ENCODE measurements at regions not wholly inside any gene's neighbourhood (a gene's known extent, or its start where the extent isn't known, plus 50 kb on each side); places are given as distances from the start of the nearest gene placed in this dataset.

DNA sequence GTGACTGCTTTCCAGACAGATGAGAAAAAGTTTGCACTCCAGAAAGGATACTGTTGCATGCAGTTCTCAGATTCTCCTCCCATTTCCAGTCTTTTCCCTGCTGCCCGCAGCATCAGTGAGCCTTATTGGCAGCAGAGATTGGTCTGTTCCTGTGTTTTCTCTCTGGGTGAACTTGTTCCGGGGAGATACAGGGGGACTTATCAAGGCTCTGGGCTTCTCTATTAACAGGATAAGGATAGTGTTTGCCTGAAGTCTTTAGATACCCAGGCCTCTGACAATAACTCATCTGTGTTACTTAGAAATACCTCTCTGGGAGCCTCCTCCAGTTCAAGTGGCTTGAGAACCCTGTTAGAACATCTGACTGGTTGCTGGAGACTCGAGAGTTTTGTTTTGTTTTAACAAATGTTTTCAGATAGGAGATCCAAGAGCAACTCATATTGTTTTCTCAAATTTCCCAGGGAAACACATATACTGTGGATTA lies 154.7 kb downstream of the BLID start:
- no peak overlapping the region for H3K4me2 ChIP-seq (ENCODE audit: low read depth, low read length, poor library complexity, severe bottlenecking)
- no peaks in the 10 kb centered on the region for H4K20me1 ChIP-seq (ENCODE audit: low read depth, low read length)
- no peaks in the 10 kb centered on the region for H3K9me3 ChIP-seq (ENCODE audit: insufficient read depth, low read length)
- no peaks in the 10 kb centered on the region for H3K79me2 ChIP-seq (ENCODE audit: insufficient read depth, low read length)
- H2AFZ ChIP-seq (ENCODE audit: low read depth, low read length, severe bottlenecking), result no peak overlapping the region
- no peak overlapping the region for H3K27ac ChIP-seq (ENCODE audit: low read depth, low read length)
- H3K36me3 ChIP-seq (ENCODE audit: low read length), result no peaks in the 10 kb centered on the region
- H3F3A ChIP-seq (ENCODE audit: insufficient read depth), result no peaks in the 10 kb centered on the region
- H3K9ac ChIP-seq (ENCODE audit: low read length), result no peak overlapping the region
- H3K27me3 ChIP-seq (ENCODE audit: low read length), result no peaks in the 10 kb centered on the region
- no peak overlapping the region for H3K4me3 ChIP-seq (ENCODE audit: insufficient read depth, low read length, poor library complexity, severe bottlenecking)
- TF ChIP-seq, protein P1, sequence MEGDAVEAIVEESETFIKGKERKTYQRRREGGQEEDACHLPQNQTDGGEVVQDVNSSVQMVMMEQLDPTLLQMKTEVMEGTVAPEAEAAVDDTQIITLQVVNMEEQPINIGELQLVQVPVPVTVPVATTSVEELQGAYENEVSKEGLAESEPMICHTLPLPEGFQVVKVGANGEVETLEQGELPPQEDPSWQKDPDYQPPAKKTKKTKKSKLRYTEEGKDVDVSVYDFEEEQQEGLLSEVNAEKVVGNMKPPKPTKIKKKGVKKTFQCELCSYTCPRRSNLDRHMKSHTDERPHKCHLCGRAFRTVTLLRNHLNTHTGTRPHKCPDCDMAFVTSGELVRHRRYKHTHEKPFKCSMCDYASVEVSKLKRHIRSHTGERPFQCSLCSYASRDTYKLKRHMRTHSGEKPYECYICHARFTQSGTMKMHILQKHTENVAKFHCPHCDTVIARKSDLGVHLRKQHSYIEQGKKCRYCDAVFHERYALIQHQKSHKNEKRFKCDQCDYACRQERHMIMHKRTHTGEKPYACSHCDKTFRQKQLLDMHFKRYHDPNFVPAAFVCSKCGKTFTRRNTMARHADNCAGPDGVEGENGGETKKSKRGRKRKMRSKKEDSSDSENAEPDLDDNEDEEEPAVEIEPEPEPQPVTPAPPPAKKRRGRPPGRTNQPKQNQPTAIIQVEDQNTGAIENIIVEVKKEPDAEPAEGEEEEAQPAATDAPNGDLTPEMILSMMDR (IDR thresholded peaks at IDR 0.05; ENCODE audit: insufficient read depth, low read length, poor library complexity, severe bottlenecking), result no peak
- TF ChIP-seq EZH2phosphoT487 (conservative IDR thresholded peaks at IDR 0.05; ENCODE audit: low read length), result no peak
- no peaks in the 10 kb centered on the region for H3K9me2 ChIP-seq (replicated peaks; ENCODE audit: insufficient read depth, low read length)

DNA sequence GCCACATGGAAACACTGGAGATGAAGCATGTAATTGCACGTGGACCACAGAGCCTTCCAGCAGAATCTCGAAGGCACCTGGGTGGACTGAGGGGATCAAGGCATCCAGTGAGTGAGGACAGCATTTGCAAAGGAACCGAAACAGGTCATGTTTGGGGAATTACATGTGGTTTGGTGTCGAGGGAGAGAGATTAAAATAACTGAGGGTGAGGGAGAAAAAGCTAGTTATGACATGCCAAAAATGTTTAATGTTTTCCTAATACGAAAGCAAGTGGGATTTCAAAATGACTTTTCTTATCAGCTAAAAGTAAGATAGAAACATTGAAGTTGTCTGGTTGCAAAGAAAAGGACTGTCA lies 157.1 kb downstream of the BLID start:
- Histone ChIP-seq H3K4me3 (ENCODE audit: insufficient read depth, low read length, poor library complexity, severe bottlenecking) (no peak overlapping the region), H3K4me2 (ENCODE audit: low read depth, low read length, poor library complexity, severe bottlenecking) (no peak overlapping the region), H3K27ac (ENCODE audit: low read depth, low read length) (no peak overlapping the region)

GRCh38 chr11:121958323-121958970 lies 157.6 kb downstream of the BLID start:
- no peaks in the 10 kb centered on the region for H3K27me3 ChIP-seq (ENCODE audit: low read length)
- no peaks in the 10 kb centered on the region for H4K20me1 ChIP-seq (ENCODE audit: low read depth, low read length)
- no peaks in the 10 kb centered on the region for H3K36me3 ChIP-seq (ENCODE audit: low read length)
- H3K9me2 ChIP-seq (replicated peaks; ENCODE audit: insufficient read depth, low read length), result no peaks in the 10 kb centered on the region
- no peak overlapping the region for H3K27ac ChIP-seq (ENCODE audit: low read depth, low read length)
- no peak for TF ChIP-seq EZH2phosphoT487 (conservative IDR thresholded peaks at IDR 0.05; ENCODE audit: low read length)
- TF ChIP-seq, protein P1 (IDR thresholded peaks at IDR 0.05; ENCODE audit: insufficient read depth, low read length, poor library complexity, severe bottlenecking), result no peak
- H2AFZ ChIP-seq (ENCODE audit: low read depth, low read length, severe bottlenecking), result no peak overlapping the region
- no peak overlapping the region for H3K4me3 ChIP-seq (ENCODE audit: insufficient read depth, low read length, poor library complexity, severe bottlenecking)
- H3K4me2 ChIP-seq (ENCODE audit: low read depth, low read length, poor library complexity, severe bottlenecking), result no peak overlapping the region
- H3K9ac ChIP-seq (ENCODE audit: low read length), result no peak overlapping the region
- H3K79me2 ChIP-seq (ENCODE audit: insufficient read depth, low read length), result no peaks in the 10 kb centered on the region
- no peaks in the 10 kb centered on the region for H3K9me3 ChIP-seq (ENCODE audit: insufficient read depth, low read length)
- no peaks in the 10 kb centered on the region for H3F3A ChIP-seq (ENCODE audit: insufficient read depth)

More for the DNA sequence above, 157.1 kb downstream of the BLID start:
- TF ChIP-seq, protein P1 (IDR thresholded peaks at IDR 0.05; ENCODE audit: insufficient read depth, low read length, poor library complexity, severe bottlenecking), result no peak
- no peak for TF ChIP-seq EZH2phosphoT487 (conservative IDR thresholded peaks at IDR 0.05; ENCODE audit: low read length)
- no peaks in the 10 kb centered on the region for H3K36me3 ChIP-seq (ENCODE audit: low read length)
- H3K9me3 ChIP-seq (ENCODE audit: insufficient read depth, low read length), result no peaks in the 10 kb centered on the region
- H3F3A ChIP-seq (ENCODE audit: insufficient read depth), result no peaks in the 10 kb centered on the region
- no peaks in the 10 kb centered on the region for H4K20me1 ChIP-seq (ENCODE audit: low read depth, low read length)
- H3K27me3 ChIP-seq (ENCODE audit: low read length), result no peaks in the 10 kb centered on the region
- no peaks in the 10 kb centered on the region for H3K79me2 ChIP-seq (ENCODE audit: insufficient read depth, low read length)
- H3K9me2 ChIP-seq (replicated peaks; ENCODE audit: insufficient read depth, low read length), result no peaks in the 10 kb centered on the region
- H3K9ac ChIP-seq (ENCODE audit: low read length), result no peak overlapping the region
- H2AFZ ChIP-seq (ENCODE audit: low read depth, low read length, severe bottlenecking), result no peak overlapping the region

All from SU-DHL-6 (cell line).